GM21423 (cell line): ENCODE measurements at regions not wholly inside any gene's neighbourhood (a gene's known extent, or its start where the extent isn't known, plus 50 kb on each side); places are given as distances from the start of the nearest gene placed in this dataset.
A peak's percentile ranks its signal among the peaks of the same experiment; 100 is the strongest.

ENCODE experiments used
- ATAC-seq: cut with Tn5 transposase; IDR thresholded peaks from one replicate; pipeline ENCODE4 v1.9.1; 2021; ENCODE audit warnings: mild to moderate bottlenecking, moderate library complexity; ENCODE audit not compliant: unreplicated experiment

GRCh38 chr3:102529452-102529851 lies 94.6 kb downstream of the ZPLD1 start:
- ATAC-seq = no peak

GRCh38 chr3:102530415-102531181 lies 95.8 kb downstream of the ZPLD1 start:
- no peak for ATAC-seq

GRCh38 chr3:102531686-102532085 lies 96.9 kb downstream of the ZPLD1 start:
- no peak for ATAC-seq

GRCh38 chr3:102532901-102533300 lies 98.1 kb downstream of the ZPLD1 start:
- no peak for ATAC-seq

GRCh38 chr3:102533784-102534183 lies 99.0 kb downstream of the ZPLD1 start:
- ATAC-seq = no peak

GRCh38 chr3:102536456-102536855 lies 101.6 kb downstream of the ZPLD1 start:
- ATAC-seq = peak; percentile 62

- no peak for ATAC-seq
These were observed 102.3 kb downstream of the ZPLD1 start for GRCh38 chr3:102537123-102537522.

- no peak for ATAC-seq
These were observed 109.9 kb downstream of the ZPLD1 start for GRCh38 chr3:102544741-102545140.

GRCh38 chr3:102545276-102545675 lies 110.5 kb downstream of the ZPLD1 start:
- ATAC-seq = no peak

GRCh38 chr3:102553876-102554275 lies 119.1 kb downstream of the ZPLD1 start:
- no peak for ATAC-seq

GRCh38 chr3:102570511-102570910 lies 135.7 kb downstream of the ZPLD1 start:
- ATAC-seq = no peak

GRCh38 chr3:102571006-102571405 lies 136.2 kb downstream of the ZPLD1 start:
- ATAC-seq = no peak

GRCh38 chr3:102571720-102572384 lies 137.0 kb downstream of the ZPLD1 start:
- ATAC-seq = no peak

- ATAC-seq = no peak
These were observed 138.7 kb downstream of the ZPLD1 start for GRCh38 chr3:102573483-102574028.

- ATAC-seq = no peak
These were observed 139.5 kb downstream of the ZPLD1 start for GRCh38 chr3:102574355-102574754.

GRCh38 chr3:102576651-102577050 lies 141.8 kb downstream of the ZPLD1 start:
- no peak for ATAC-seq

- no peak for ATAC-seq
These were observed 142.4 kb downstream of the ZPLD1 start for GRCh38 chr3:102577082-102577789.

- no peak for ATAC-seq
These were observed 145.9 kb downstream of the ZPLD1 start for GRCh38 chr3:102580760-102581159.

- no peak for ATAC-seq
These were observed 151.7 kb downstream of the ZPLD1 start for GRCh38 chr3:102586485-102586884.

GRCh38 chr3:102593812-102594602 lies 159.2 kb downstream of the ZPLD1 start:
- ATAC-seq = no peak

- no peak for ATAC-seq
These were observed 160.2 kb downstream of the ZPLD1 start for GRCh38 chr3:102595057-102595456.
